ENCODE measurements at regions not wholly inside any gene's neighbourhood (a gene's known extent, or its start where the extent isn't known, plus 50 kb on each side); places are given as distances from the start of the nearest gene placed in this dataset.
"Not testable (repeated sequence)": the region's sequence is repeated elsewhere in the genome, so short reads cannot be mapped to it uniquely, and the experiment has no call there.

GRCh38 chr1:120941066-120941465 is 51.5 kb downstream of the PPIAL4A start:
- H3K27me3 ChIP-seq (replicated peaks; ENCODE audit: control insufficient read depth, insufficient read depth, low read length); H3K4me3 ChIP-seq (ENCODE audit: low read length); H3K9me3 ChIP-seq (ENCODE audit: control insufficient read depth, low read length); H3K9ac ChIP-seq (ENCODE audit: low read length); H3K36me3 ChIP-seq (ENCODE audit: control insufficient read depth, insufficient read depth, low read length, severe bottlenecking); DNase-seq (ENCODE audit: low read depth); H3K4me1 ChIP-seq (ENCODE audit: control insufficient read depth, insufficient read depth, low read length): not testable (repeated sequence)

DNA sequence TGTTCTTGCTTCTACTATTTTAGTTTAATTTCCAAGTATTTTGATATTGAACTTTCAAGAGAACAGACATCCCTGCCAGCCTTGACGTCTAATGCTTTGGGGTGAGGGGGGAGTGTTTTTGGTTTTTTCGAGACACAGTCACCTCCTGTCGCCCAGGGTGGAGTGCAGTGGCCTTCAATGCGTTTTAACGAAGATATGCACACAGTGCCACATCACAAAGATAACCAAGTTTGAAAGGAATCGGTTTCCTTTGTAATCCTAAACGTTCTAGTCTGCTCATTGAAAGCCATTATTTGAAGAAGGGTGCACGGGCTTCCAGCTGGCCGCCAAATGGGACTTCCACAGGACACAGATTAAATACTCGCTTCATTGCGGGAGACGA is 52.3 kb downstream of the PPIAL4A start:
- Histone ChIP-seq H3K4me3 (ENCODE audit: low read length) (peak overlapping the region; percentile 80), H3K9ac (ENCODE audit: low read length) (peak overlapping the region; percentile 80)
- not testable (repeated sequence) for DNase-seq (ENCODE audit: low read depth); H3K4me1 ChIP-seq (ENCODE audit: control insufficient read depth, insufficient read depth, low read length); H3K9me3 ChIP-seq (ENCODE audit: control insufficient read depth, low read length); H3K27me3 ChIP-seq (replicated peaks; ENCODE audit: control insufficient read depth, insufficient read depth, low read length); H3K36me3 ChIP-seq (ENCODE audit: control insufficient read depth, insufficient read depth, low read length, severe bottlenecking)

DNA sequence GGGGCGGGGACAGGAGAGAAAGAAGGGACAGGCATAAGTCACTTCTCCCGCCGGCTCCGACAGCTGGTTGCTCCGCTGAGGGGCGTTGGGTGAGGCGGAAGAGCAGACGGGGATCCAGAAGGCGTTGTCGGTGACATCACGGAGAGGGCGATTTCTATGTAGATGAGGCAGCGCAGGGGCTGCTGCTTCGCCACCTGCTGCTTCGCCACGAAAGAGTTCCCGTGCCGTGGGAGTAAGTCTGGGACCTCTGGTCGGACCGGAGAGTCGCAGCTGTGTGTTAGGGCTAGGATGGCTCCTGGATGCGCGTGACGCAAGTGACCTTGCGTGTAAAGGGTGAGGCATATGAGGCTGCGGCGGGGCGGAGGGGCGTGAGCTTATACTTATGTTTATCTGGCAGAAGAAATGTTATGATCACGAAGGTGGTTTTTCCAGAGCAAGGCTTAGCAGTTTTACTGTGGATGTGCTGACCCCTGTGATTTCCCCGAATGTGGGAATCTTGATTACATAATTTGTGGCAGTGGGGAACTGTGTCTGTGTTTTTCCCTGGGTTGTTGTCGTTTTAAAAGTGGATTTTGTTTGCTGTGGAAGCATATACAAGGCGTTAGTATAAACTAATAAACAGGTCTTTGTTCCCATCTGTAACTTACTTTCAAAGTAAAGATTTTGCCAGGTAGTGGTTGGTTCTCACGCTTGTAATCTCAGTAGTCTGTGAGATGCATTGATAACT is 52.8 kb downstream of the PPIAL4A start:
- H3K9me3 ChIP-seq (ENCODE audit: control insufficient read depth, low read length); H3K4me1 ChIP-seq (ENCODE audit: control insufficient read depth, insufficient read depth, low read length); H3K36me3 ChIP-seq (ENCODE audit: control insufficient read depth, insufficient read depth, low read length, severe bottlenecking); H3K27me3 ChIP-seq (replicated peaks; ENCODE audit: control insufficient read depth, insufficient read depth, low read length): not testable (repeated sequence)
- Histone ChIP-seq H3K9ac (ENCODE audit: low read length) (peak overlapping the region; percentile 80), H3K4me3 (ENCODE audit: low read length) (peak overlapping the region; percentile 80)
- peak; percentile 11 for DNase-seq (ENCODE audit: low read depth)

DNA sequence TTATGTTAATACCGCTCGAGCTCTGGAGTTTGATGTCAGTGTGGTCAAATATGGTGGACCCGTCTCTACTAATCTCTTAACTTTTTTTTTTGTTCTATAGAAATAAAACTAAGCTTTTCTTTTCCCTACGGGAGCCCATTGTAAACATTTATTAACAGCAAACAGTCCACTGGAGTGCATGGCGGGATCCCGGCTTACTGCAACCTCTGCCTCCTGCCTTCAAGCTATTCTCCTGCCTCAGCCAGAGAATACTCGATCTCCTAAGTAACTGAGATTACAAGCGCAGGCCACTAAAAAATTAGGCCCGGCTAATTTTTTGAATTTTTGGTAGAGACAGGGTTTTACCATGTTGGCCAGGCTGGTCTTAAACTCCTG is 53.4 kb downstream of the PPIAL4A start:
- H3K36me3 ChIP-seq (ENCODE audit: control insufficient read depth, insufficient read depth, low read length, severe bottlenecking); H3K9me3 ChIP-seq (ENCODE audit: control insufficient read depth, low read length); DNase-seq (ENCODE audit: low read depth); H3K4me3 ChIP-seq (ENCODE audit: low read length); H3K9ac ChIP-seq (ENCODE audit: low read length); H3K4me1 ChIP-seq (ENCODE audit: control insufficient read depth, insufficient read depth, low read length); H3K27me3 ChIP-seq (replicated peaks; ENCODE audit: control insufficient read depth, insufficient read depth, low read length): not testable (repeated sequence)

GRCh38 chr1:120944691-120945090 is 55.1 kb downstream of the PPIAL4A start:
- H3K4me3 ChIP-seq (ENCODE audit: low read length); DNase-seq (ENCODE audit: low read depth); H3K9me3 ChIP-seq (ENCODE audit: control insufficient read depth, low read length); H3K36me3 ChIP-seq (ENCODE audit: control insufficient read depth, insufficient read depth, low read length, severe bottlenecking); H3K9ac ChIP-seq (ENCODE audit: low read length); H3K27me3 ChIP-seq (replicated peaks; ENCODE audit: control insufficient read depth, insufficient read depth, low read length); H3K4me1 ChIP-seq (ENCODE audit: control insufficient read depth, insufficient read depth, low read length): not testable (repeated sequence)

DNA sequence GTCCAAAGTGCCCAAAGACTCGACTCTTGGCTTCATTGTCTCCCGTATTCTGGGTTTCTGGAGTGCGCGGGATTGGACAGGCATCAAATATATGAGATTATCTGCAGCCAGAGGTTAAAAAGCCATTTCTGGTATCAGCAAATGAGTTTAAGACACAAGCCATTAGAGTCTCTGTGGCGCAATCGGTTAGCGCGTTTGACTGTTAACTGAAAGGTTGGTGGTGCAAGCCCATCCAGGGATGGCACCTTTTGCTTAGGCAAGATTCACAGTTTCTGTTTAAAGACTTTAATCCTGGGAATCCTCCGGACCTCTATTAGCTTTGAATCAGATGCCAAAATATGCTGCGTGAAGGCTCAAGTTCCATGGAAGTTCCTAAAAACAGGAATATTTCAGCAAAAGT is 55.6 kb downstream of the PPIAL4A start:
- H3K9me3 ChIP-seq (ENCODE audit: control insufficient read depth, low read length); H3K4me3 ChIP-seq (ENCODE audit: low read length); DNase-seq (ENCODE audit: low read depth); H3K4me1 ChIP-seq (ENCODE audit: control insufficient read depth, insufficient read depth, low read length); H3K9ac ChIP-seq (ENCODE audit: low read length); H3K36me3 ChIP-seq (ENCODE audit: control insufficient read depth, insufficient read depth, low read length, severe bottlenecking); H3K27me3 ChIP-seq (replicated peaks; ENCODE audit: control insufficient read depth, insufficient read depth, low read length): not testable (repeated sequence)

- H3K9me3 ChIP-seq (ENCODE audit: control insufficient read depth, low read length); H3K4me1 ChIP-seq (ENCODE audit: control insufficient read depth, insufficient read depth, low read length); H3K9ac ChIP-seq (ENCODE audit: low read length); H3K36me3 ChIP-seq (ENCODE audit: control insufficient read depth, insufficient read depth, low read length, severe bottlenecking); H3K27me3 ChIP-seq (replicated peaks; ENCODE audit: control insufficient read depth, insufficient read depth, low read length); H3K4me3 ChIP-seq (ENCODE audit: low read length); DNase-seq (ENCODE audit: low read depth): not testable (repeated sequence)
Observed at GRCh38 chr1:120947114-120947513, 57.5 kb downstream of the PPIAL4A start.

DNA sequence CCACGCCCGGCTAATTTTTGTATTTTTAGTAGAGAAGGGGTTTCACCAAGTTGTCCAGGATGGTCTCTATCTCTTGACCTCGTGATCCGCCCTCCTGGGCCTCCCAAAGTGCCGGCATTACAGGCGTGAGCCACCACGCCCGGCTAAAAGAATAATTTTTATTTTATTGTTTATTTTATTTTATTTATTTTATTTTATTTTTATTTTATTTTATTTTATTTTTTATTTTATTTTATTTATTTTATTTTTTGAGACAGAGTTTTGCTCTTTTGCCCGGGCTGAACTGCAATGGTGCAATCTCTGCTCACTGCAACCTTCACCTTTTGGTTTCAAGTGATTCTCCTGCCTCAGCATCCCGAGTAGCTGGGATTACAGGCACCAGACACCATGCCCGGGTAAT is 60.2 kb downstream of the PPIAL4A start:
- H3K36me3 ChIP-seq (ENCODE audit: control insufficient read depth, insufficient read depth, low read length, severe bottlenecking); H3K4me3 ChIP-seq (ENCODE audit: low read length); DNase-seq (ENCODE audit: low read depth); H3K4me1 ChIP-seq (ENCODE audit: control insufficient read depth, insufficient read depth, low read length); H3K9ac ChIP-seq (ENCODE audit: low read length); H3K27me3 ChIP-seq (replicated peaks; ENCODE audit: control insufficient read depth, insufficient read depth, low read length); H3K9me3 ChIP-seq (ENCODE audit: control insufficient read depth, low read length): not testable (repeated sequence)

DNA sequence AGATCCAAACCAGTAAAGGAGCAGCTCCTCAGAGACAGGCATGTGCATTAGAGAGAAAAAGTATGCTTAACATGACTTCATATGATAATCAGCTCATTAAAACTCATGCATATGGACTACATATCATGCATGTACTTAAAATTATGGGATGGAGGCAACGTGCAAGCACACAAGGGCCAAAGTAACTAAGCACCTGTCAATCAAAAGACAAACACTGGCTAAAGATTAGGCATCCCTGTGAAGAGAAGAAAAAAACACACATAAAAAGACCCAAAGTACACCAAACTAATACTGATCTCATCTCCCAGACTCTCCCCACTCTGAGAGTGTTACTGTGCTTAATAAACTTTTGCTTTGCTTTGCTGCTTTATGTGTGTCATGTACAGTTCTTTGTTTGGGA is 61.1 kb downstream of the PPIAL4A start:
- H3K4me3 ChIP-seq (ENCODE audit: low read length); H3K27me3 ChIP-seq (replicated peaks; ENCODE audit: control insufficient read depth, insufficient read depth, low read length); DNase-seq (ENCODE audit: low read depth); H3K36me3 ChIP-seq (ENCODE audit: control insufficient read depth, insufficient read depth, low read length, severe bottlenecking); H3K9ac ChIP-seq (ENCODE audit: low read length); H3K4me1 ChIP-seq (ENCODE audit: control insufficient read depth, insufficient read depth, low read length); H3K9me3 ChIP-seq (ENCODE audit: control insufficient read depth, low read length): not testable (repeated sequence)

DNA sequence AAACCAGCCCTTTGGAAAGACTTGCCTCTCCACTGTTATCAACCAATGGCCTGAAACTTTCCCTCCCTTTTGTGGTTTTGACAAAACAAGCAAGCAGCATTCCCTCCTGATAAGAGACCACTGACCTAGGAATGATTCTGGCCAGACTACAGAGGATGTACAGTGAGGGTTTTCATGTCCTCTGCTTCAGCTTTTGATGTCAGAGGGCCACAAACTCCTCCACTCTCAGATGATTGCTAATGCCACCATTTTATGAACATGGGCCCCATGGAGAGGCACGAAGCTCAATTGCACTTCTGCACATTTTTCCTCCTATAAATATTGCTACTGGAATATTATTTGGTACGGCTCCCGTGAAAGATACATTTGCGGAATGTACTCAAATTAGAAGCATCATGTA is 61.5 kb downstream of the PPIAL4A start:
- not testable (repeated sequence) for H3K27me3 ChIP-seq (replicated peaks; ENCODE audit: control insufficient read depth, insufficient read depth, low read length); DNase-seq (ENCODE audit: low read depth); H3K36me3 ChIP-seq (ENCODE audit: control insufficient read depth, insufficient read depth, low read length, severe bottlenecking); H3K4me1 ChIP-seq (ENCODE audit: control insufficient read depth, insufficient read depth, low read length); H3K9me3 ChIP-seq (ENCODE audit: control insufficient read depth, low read length); H3K9ac ChIP-seq (ENCODE audit: low read length); H3K4me3 ChIP-seq (ENCODE audit: low read length)

DNA sequence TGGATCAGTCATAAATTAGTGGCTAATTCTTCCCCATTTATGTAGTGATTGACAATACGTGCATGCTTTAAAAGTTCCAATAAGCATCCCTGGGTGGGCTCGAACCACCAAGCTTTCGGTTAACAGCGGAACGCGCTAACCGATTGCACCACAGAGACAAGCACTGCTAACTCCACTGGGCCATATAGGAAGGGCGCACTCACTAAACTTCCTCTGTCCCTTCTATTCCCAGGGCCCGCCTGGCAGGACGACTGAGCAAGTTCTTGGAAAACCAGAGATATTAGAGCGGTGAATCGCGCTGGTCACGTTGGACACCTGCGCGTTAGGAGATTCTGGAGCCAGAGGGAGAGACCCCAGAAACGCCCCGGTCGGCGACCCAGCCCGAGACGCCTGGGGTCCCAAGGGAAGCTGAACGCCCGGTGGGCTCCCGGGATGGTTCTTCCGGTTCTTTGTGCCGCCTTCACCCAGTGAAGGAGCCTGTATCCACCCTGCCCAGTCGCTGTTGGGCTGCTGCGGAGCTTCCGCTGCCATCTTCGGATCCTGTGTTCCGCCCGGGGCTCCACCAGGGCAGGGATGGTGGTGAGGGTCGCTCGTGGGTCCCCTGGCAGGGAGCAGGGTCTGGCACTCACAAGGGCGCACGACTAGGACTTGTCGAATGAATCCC is 62.8 kb downstream of the PPIAL4A start:
- H3K9ac ChIP-seq (ENCODE audit: low read length): not testable (repeated sequence)

GRCh38 chr1:120952871-120953265 is 63.3 kb downstream of the PPIAL4A start:
- not testable (repeated sequence) for DNase-seq (ENCODE audit: low read depth); H3K4me1 ChIP-seq (ENCODE audit: control insufficient read depth, insufficient read depth, low read length); H3K36me3 ChIP-seq (ENCODE audit: control insufficient read depth, insufficient read depth, low read length, severe bottlenecking); H3K4me3 ChIP-seq (ENCODE audit: low read length); H3K9ac ChIP-seq (ENCODE audit: low read length); H3K9me3 ChIP-seq (ENCODE audit: control insufficient read depth, low read length); H3K27me3 ChIP-seq (replicated peaks; ENCODE audit: control insufficient read depth, insufficient read depth, low read length)

More for the DNA sequence above, 62.8 kb downstream of the PPIAL4A start:
- H3K9me3 ChIP-seq (ENCODE audit: control insufficient read depth, low read length); H3K36me3 ChIP-seq (ENCODE audit: control insufficient read depth, insufficient read depth, low read length, severe bottlenecking); H3K4me3 ChIP-seq (ENCODE audit: low read length); DNase-seq (ENCODE audit: low read depth); H3K4me1 ChIP-seq (ENCODE audit: control insufficient read depth, insufficient read depth, low read length); H3K27me3 ChIP-seq (replicated peaks; ENCODE audit: control insufficient read depth, insufficient read depth, low read length): not testable (repeated sequence)

Data from adipocyte (in vitro differentiated cells).